GM18870 (cell line): ENCODE measurements at regions not wholly inside any gene's neighbourhood (a gene's known extent, or its start where the extent isn't known, plus 50 kb on each side); places are given as distances from the start of the nearest gene placed in this dataset.

Source experiments
- ATAC-seq: cut with Tn5 transposase; IDR thresholded peaks from one replicate; pipeline ENCODE4 v1.9.1; 2021; ENCODE audit warnings: moderate library complexity; ENCODE audit not compliant: unreplicated experiment

GRCh38 chr18:26621161-26622026, 73.0 kb upstream of the KCTD1 start:
- ATAC-seq: no peak

- no peak for ATAC-seq
These were observed 71.0 kb upstream of the KCTD1 start for GRCh38 chr18:26619350-26619749.

GRCh38 chr18:26618135-26618534, 69.8 kb upstream of the KCTD1 start:
- ATAC-seq: no peak

GRCh38 chr18:26617151-26617554, 68.8 kb upstream of the KCTD1 start:
- ATAC-seq: no peak

- ATAC-seq: no peak
These were observed 66.0 kb upstream of the KCTD1 start for GRCh38 chr18:26614374-26614773.
